Iris pigment epithelial cell (primary cell): ENCODE measurements at regions not wholly inside any gene's neighbourhood (a gene's known extent, or its start where the extent isn't known, plus 50 kb on each side); places are given as distances from the start of the nearest gene placed in this dataset.
"Not testable (repeated sequence)": the region's sequence is repeated elsewhere in the genome, so short reads cannot be mapped to it uniquely, and the experiment has no call there.

ENCODE experiments used
- DNase-seq: peaks from one replicate; pipeline ENCODE4 v3.0.0-alpha.2; 2011; ENCODE audit warnings: low read depth

DNA sequence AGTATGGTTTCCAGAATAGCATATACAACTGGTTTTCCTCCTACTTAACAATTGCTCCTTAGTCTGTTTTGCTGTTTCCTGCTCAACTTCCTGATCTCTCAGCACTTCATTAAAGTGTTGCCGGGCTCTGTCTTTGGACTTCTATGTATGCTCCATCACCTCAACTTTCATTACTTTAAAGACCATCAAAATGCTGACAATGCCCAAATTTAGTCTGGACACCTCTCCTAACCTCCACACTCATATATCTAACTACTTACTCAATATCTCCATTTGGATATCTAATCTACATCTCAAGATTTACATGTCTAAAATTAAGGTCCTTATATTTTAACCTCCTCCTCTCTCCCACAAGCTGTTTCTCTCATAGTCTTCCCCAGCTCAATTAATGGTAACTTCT, 54.4 kb upstream of the LGR5 start:
- DNase-seq, result no peak

DNA sequence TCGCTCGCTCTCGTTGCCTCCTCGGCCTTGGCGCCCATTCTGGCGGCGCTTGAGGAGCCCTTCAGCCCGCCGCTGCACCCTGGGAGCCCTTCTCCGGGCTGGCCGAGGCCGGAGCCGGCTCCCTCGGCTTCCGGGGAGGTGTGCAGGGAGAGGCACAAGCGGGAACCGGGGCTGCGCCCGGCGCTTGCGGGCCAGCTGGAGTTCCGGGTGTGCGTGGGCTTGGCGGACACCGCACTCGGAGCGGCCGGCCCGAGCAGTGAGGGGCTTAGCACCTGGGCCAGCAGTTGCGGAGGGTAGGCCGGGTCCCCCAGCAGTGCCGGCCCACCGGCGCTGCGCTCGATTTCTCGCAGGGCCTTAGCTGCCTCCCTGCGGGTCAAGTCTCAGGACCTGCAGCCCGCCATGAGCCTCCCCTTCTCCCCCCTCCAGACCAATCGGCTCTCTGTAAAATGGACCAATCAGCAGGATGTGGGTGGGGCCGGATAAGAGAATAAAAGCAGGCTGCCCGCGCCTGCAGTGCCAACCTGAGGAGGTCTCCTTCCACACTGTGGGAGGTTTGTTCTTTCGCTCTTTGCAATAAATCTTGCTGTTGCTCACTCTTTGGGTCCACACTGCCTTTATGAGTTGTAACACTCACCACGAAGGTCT, 62.8 kb upstream of the LGR5 start:
- DNase-seq, result not testable (repeated sequence)

DNA sequence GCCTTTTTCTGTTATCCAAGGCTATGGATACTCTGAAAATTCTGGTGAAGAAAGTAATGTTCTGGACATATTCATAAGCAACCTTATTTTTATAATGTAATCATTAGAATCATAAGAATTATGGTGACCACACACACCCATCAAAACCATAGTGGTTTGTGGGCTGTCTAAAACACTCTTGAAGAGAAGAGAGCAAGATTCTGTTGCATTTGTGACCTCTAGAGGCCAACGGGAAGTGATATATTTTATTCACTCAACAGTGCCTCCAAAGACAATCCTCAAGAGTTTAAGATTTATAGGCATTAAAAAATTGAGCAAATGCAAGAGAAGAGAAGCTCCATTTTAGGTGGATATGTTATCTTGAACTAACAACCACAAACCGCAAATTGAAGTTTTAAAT, 68.5 kb upstream of the LGR5 start:
- no peak for DNase-seq

DNA sequence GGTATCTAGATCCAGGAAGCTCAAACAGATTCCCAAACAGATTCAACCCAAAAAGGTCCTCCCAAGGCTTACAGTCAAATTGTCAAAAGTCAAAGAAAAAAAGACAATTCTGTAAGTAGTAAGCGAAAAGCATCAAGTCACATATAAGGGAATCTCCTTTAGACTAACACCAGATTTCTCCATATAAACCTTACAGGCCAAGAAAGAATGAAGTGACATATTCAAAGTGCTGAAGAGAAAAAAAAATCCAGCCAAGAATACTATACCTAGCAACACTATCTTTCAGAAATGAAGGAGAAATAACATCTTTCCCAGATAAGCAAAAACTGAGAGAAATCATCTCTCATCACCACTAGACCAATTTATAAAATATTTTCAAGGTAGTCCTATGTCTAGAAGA, 79.6 kb upstream of the LGR5 start:
- DNase-seq, result no peak

DNA sequence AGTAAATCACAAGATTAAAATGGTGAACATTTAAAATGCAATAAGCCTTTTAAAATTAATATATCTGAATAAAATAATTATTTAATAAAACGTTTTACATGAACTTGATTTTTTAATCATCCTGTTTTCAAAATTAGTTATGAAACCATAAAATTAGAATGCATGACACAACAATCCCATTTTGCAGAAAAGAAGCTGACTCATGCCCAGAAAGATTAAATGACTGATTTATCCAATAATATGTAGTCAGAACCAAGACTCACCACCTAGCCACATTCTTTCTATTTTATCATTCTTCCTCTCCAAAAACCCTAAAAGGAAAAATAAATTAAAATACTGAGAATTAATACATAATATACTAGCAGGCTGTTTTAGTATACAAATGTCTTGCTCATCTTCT, 83.0 kb upstream of the LGR5 start:
- no peak for DNase-seq

DNA sequence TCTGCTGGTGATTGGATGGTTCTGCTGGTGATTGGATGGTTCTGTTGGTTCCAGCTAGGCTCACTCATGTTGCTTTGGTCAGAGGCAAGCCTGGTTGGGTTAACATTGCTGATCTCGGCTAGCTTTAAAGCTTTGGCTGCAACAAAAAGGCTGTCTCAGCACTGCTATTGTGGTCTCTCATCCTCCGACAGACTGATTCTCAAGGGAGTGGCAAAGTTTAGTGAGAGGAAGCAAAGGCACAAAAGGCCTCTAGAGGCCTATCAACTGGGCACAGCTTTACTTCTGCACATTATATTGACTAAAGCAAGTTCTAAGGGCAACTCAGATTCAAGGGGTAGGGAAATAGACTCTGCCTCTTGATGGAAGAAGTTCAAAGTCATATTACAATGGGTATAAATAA, 84.7 kb upstream of the LGR5 start:
- no peak for DNase-seq

DNA sequence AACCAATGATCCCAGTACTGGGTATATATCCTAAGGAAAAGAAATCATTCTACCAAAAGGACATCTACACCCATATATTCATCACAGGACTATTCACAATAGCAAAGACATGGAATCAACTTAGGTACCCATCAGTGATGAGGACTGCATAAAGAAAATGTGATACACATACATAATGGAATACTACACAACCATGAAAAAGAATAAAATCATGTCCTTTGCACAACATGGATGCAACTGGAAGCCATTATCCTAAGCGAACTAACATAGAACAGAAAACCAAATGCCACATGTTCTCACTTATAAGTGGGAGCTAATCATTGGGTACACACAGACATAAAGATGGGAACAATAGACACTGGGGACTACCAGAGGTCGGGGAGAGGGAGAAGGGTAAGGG, 86.0 kb upstream of the LGR5 start:
- no peak for DNase-seq

DNA sequence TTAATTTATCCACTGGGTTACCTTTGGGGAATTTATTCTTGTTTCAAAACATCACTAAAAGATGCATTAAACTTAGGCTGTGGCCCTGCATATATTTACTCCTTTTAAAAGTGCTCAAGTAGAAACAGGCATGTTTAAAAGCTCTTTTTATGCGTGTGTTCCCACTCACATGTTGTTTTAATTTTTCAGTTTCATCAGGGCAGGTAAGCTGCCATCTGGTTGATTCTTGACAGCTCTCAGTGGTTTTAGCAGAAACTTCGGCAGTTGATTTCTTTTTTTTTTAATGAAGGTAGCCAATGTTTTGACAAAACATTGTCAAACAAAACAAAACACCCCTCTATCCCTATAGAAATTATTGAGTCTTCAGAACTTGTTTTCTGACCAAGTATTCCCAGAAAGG, 89.6 kb upstream of the LGR5 start:
- DNase-seq, result no peak

DNA sequence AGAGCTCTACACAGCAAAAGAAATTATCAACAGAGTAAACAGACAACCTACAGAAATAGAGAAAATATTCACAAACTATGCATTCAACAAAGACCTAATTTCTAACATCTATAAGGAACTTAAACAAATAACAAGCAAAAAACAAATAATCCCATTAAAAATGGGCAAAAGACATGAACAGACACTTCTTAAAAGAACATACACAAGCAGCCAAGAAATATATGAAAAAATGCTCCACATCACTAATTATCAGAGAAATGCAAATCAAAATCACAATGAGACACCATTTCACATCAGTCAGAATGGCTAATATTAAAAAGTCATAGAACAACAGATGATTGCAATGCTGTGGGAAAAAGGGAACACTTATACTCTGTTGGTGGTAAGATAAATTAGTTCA, 100.7 kb upstream of the LGR5 start:
- DNase-seq, result no peak

DNA sequence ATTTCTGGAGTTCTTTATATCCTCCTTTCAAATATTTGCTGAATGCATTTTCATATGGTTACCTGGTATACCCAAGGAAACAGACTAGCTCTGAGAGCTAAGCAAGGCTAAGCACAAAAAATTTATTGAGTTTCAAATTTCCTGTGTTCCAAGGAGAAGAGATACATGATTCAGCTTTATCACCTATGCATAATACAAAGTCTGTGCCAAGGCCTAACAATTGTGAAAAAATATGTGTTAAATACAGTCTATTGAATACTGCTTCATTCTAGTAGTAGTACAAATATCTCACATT, 103.7 kb upstream of the LGR5 start:
- DNase-seq, result no peak

DNA sequence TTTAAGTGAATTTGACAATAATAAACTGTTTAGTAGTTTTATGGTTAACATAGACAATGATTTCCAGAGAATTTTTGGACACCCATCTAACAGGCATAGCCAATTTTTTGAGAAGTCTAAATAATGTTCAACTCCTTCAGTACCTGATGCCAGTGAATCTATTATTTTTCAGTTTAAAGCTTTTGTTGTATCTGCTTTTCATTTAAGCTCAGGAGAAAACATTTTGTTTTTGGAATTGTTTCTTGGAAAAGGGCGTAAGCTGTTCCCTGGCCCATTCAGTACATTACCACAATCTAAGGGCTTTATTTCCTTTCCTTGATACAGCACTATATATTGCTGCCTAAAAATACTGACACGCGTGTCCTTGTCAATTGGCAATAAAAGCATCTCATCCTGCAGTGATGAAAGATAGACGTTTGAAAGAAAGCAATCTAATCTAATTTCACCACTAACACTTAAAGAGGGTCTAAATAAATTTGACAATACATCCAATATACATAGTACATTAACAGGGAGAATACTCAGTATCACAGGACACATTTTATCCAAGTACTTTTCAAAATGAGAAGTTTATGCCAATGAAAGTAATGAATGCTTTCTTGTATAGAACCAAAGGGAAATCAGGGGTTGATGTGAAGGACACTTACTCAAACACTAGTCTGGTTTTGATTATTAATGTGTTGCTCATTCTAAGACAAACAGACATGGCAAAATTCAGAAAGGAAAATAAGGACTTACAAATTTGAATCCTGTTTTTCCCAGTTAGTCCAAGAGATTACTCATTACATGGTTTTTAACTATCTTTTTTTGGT, 104.2 kb upstream of the LGR5 start:
- no peak for DNase-seq

DNA sequence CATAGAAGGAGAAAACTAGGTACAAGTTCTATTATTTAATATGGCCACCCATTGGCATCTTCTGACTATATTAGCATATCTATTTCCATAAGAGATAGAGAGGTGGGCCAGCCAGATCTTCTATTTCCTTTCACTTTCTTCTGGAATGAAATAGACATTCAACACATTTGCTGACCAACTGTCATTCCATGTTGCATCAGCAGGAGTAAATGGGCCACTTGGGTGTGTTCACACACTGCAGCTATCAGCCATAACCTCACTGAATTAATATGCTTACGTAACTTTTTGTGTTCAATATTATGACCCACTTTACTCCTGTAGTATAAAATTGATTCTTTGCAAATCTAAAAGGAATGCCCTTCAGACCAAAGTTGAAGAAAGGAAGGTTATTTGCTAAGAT, 106.2 kb upstream of the LGR5 start:
- no peak for DNase-seq

DNA sequence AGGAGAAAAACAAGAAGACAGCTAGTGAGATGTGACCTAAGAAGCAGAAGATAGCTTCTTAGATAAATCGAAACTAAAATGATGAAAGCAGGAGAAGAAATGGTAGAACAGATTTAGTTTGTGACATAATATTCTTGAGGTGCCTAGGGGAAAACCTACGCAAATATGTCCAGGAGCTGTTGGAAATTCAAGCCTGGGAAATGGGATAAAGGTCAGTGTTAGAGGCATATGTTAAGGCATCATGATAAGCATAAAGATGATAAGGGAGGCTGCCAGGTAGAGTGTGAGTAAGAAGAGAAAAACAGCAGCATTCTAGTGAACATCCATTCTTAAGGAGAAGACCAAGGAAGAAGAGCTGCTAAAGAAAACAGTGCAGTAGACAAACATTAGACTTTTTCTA, 109.6 kb upstream of the LGR5 start:
- DNase-seq, result no peak

DNA sequence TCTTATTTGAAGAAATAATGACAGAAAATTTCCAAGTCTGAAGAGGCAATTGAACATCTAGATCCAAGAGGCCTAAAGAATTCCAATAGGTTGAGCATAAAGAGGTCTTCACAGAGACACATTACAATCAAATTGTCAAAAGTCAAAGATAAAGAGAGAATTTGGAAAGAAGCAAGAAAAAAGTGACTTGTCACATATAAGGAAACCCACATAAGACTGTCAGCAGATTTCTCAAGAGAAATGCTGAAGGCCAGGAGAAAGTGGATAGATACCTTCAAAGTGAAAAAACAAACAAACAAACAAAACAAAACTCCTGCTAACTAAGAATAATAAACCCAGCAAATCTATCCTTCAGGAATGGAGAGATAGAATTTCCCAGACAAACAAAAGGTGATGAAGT, 118.1 kb upstream of the LGR5 start:
- DNase-seq, result no peak

DNA sequence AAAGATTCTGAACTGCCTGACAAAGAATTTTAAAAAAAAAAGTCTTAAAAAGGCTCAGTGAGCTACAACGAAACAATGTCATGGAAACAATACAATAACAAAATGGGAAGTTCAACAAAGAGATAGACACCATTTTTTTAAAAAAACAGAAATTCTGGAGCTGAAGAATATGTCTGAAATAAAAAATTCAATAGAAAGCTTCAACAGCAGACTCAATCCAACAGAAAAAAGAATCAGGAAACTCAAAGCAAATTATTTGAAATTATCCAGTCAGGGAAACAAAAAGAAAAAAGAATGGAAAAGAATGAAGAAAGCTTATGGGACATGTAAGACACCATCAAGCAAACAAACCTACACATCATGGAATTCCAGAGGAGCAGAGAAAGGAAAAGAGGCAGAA, 118.5 kb upstream of the LGR5 start:
- DNase-seq, result no peak

DNA sequence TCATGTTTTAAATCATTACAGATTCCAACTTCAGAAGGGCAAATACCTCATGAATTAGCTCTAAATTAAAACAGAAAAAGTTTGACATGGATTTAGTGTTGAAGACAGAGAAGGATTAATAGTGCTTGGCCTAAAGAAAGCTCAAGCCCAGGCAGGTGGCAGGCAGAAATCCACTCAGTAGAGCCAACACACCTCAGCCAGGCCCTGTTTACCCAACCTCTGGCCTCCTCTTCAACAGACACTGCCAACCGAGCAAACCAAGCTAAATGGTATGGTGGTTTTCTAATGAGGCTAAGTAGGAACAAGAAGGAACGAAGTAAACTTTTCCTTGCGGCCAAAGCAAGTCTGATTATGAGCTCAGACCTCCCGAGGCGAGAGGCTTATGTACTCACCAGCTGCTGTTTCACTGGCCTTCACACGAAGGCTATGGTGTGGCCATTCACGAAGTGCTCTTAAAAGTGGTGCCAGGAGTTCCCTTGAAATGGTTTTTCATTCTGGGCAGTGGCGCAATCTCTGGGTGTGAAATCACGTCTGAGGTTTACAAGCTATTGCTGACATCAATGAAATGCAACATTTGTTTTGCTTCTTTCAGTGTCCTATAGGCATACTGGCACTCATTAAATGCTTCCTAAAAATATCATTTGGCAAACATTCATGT, 124.1 kb upstream of the LGR5 start:
- no peak for DNase-seq

DNA sequence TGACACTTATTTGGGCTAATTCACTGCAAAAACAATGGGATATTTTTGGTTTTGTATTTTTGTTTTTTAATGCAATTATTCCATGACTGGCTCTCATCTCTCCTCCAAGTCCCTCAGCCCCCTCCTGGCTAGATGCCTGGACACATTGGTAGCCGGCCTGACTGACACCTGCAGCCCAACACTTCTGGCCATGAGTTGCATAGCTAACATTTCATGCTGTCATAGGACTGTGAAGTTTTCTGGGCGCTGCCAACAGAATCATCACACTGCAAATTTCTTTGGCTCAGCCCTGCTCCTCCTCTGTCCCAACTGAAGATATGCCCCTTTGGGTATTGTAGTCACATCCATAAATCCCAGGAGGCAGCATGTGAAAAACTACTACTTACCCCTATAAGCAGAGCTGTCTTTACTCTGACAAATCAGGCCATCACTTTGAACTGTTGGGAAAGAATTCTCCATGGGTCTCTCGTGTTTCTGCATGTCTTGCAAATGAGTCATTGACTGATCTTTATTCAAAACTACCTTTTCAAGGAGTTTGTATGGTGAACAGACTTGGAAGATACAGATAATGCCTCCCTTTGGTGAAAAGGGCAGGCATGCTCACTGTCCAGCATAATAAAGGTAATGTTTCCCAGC, 126.7 kb upstream of the LGR5 start:
- DNase-seq, result peak; percentile 28

DNA sequence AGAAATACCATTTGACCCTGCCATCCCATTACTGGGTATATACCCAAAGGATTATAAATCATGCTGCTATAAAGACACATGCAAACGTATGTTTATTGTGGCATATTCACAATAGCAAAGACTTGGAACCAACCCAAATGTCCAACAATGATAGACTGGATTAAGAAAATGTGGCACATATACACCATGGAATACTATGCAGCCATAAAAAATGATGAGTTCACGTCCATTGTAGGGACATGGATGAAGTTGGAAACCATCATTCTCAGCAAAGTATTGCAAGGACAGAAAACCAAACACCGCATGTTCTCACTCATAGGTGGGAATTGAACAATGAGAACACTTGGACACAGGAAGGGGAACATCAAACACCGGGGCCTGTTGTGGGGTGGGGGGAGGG, 128.0 kb upstream of the LGR5 start:
- DNase-seq, result not testable (repeated sequence)

DNA sequence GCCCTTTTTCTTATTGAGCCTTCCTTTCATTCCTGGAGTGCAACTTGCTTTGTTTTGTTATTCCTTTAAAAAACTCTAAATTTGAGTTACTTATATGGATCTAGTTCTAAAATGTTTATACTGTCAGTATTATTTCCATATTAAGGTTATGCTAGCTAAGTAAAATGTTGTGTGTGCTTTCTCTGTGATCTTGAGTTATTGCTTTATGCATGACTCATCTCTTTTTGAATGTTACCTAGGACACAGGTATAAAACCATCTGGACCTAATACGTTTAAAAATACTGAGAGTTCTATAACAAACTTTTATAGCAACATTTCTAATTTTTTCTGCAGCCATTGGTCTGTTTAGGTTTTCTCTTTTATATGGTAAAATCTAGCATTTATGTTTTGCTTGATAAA, 132.8 kb upstream of the LGR5 start:
- DNase-seq, result no peak

DNA sequence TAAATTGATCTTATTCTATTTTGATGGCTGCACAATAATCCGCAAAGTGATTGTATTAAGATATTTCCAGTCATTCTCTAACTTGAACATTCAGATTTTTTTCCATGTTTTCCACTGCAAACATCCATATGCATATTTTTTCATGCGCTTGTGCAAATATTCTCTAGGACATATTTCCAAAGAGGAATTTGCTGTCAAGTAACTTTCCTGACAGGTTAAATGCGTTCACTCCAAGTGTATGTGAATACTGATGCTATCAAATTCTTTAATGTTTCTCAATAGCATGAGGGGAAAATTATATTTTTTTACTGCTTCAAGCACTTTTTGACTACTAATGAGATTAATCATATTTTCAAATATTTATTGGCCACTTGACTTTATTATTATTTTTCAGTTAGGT, 135.3 kb upstream of the LGR5 start:
- DNase-seq, result no peak

DNA sequence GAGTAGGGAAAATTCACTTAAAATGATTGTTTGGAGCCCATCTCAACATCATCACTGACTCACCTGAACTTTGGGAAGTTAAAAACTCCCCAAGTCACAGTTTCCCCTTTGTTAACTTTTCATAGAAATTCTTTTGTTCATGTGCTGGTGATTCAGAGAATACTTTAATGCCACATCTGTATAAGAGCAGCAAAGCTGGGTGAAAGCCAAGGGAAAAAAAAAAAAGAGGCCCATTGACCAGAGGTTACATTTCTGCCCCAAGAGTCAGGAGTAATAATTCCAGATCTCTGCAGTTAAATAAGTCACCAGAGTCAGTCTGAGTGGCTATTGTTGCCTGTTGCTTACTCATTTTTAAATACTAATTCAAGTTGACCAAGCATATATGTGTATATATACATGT, 136.4 kb upstream of the LGR5 start:
- peak; percentile 24 for DNase-seq

DNA sequence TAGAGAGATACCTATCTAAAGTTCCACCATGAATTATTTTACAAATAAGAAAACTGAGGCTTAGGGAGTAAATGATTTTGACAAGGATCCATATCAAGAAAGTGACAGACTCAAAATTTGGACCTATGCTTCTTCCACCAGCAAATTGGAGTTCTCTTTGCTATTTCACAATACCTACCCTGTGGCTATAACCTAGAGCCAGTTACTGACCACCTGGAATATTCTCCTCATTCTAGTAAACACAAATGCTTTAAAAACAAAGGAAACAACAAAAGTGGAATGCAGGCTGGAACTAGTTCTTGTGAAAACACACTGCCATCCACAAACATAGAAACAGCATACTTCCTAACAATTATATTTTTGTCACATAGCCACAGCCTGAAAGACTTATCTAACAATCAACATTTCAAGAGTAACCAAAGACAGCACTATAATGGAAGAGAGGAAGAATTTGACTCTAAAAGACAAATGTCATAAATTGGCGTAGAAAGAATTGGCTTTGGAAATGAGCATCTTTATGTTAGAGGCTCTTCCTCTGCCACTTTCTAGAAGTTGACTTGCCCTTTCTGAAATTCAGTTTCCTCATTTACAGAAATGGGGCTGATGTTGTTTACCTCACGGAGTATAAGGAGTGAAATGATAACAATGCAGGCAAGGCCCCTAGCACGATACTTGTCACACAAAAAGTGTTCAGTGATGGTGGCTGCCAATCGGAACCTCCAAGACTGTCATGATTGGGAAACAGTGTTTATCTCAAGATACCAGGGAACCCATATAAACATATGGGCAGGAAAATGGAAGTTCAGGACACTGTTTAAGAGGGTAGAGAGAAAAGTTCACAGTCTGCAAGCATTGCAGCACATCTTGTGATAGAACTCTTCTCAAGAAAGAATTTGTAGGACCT, 138.6 kb upstream of the LGR5 start:
- DNase-seq, result no peak
